H1 (cell line): ENCODE measurements at regions not wholly inside any gene's neighbourhood (a gene's known extent, or its start where the extent isn't known, plus 50 kb on each side); places are given as distances from the start of the nearest gene placed in this dataset.

Experiments
- CTCF ChIA-PET: fragments of 300-600 bp; sonication (Branson Sonifier 250); formaldehyde crosslinking; loops from one replicate; lab custom pipeline; 2021; ENCODE audit not compliant: partially characterized antibody; lab: Charles Lee
- POLR2A ChIA-PET: fragments of 300-600 bp; sonication (Branson Sonifier 250); formaldehyde crosslinking; loops from one replicate; lab custom pipeline; 2021; ENCODE audit warnings: inconsistent platforms; ENCODE audit not compliant: partially characterized antibody; lab: Charles Lee
- DNase-seq, 2 experiments: peaks; one replicate each; pipeline versions ENCODE4 v3.0.0 to v3.0.0-alpha.2; 2010 to 2022; ENCODE audit warnings: low spot score in 2 of 2, low read depth in 1 of 2, mixed read lengths in 1 of 2
- FAIRE-seq: peaks from 2 replicates; lab custom pipeline; 2011; peaks lifted over from hg19 to GRCh38; lab: Jason Lieb, UNC
- H2AFZ ChIP-seq: 2 replicates; pipeline ENCODE4 v1.8.1; 2012; ENCODE audit warnings: low read length, inconsistent platforms
- H2AK5ac ChIP-seq: 2 replicates; pipeline ENCODE4 v1.6.1; 2013; ENCODE audit warnings: low read depth, low read length
- H2BK120ac ChIP-seq: replicated peaks from 2 replicates; pipeline ENCODE3; 2013; ENCODE audit warnings: low read depth, low read length, inconsistent platforms
- H2BK12ac ChIP-seq: 2 replicates; pipeline ENCODE4 v1.6.1; 2013; ENCODE audit warnings: low read depth, low read length
- H2BK15ac ChIP-seq: 2 replicates; pipeline ENCODE4 v1.6.1; 2013; ENCODE audit warnings: low read length
- H2BK20ac ChIP-seq: 2 replicates; pipeline ENCODE4 v1.6.1; 2013; ENCODE audit warnings: low read length
- H2BK5ac ChIP-seq: 2 replicates; pipeline ENCODE4 v1.6.1; 2013; ENCODE audit warnings: low read depth, low read length
- H3K14ac ChIP-seq: 2 replicates; pipeline ENCODE4 v1.6.1; 2013; ENCODE audit warnings: inconsistent platforms; ENCODE audit not compliant: insufficient read length
- H3K18ac ChIP-seq: 2 replicates; pipeline ENCODE4 v1.6.1; 2013; ENCODE audit warnings: low read length; ENCODE audit errors: extremely low read depth
- H3K23ac ChIP-seq: 2 replicates; pipeline ENCODE4 v1.6.1; 2013; ENCODE audit warnings: inconsistent platforms; ENCODE audit not compliant: insufficient read length
- H3K23me2 ChIP-seq: 2 replicates; pipeline ENCODE4 v1.6.1; 2013; ENCODE audit warnings: low read depth, low read length
- H3K27ac ChIP-seq: 2 replicates; pipeline ENCODE4 v1.6.1; 2011; ENCODE audit warnings: low read depth, low read length, inconsistent platforms
- H3K27me3 ChIP-seq, 4 experiments: replicated peaks in 1 of 4; 1 replicate in 1 of 4; 2 replicates in 3 of 4; pipeline versions ENCODE4 v1.6.1 to v1.8.1; 2011 to 2013; ENCODE audit warnings: low read length in 3 of 4, mild to moderate bottlenecking in 3 of 4, inconsistent platforms in 2 of 4, mixed read lengths in 2 of 4, moderate library complexity in 1 of 4; ENCODE audit not compliant: control insufficient read depth in 3 of 4, insufficient read depth in 3 of 4; ENCODE audit errors: extremely low read depth in 1 of 4
- H3K36me3 ChIP-seq, 4 experiments: 2 replicates each; pipeline versions ENCODE4 v1.6.1 to v1.8.1; 2011 to 2013; ENCODE audit warnings: mild to moderate bottlenecking in 4 of 4, low read length in 3 of 4, moderate library complexity in 2 of 4, control low read depth in 1 of 4, inconsistent platforms in 1 of 4; ENCODE audit not compliant: insufficient read depth in 4 of 4, control insufficient read depth in 2 of 4
- H3K4ac ChIP-seq: replicated peaks from 2 replicates; pipeline ENCODE3; 2013; ENCODE audit warnings: low read length, low read depth, mixed read lengths, inconsistent platforms; ENCODE audit not compliant: insufficient read length
- H3K4me1 ChIP-seq, 4 experiments: replicated peaks in 1 of 4; 1 replicate in 1 of 4; 2 replicates in 3 of 4; pipeline versions ENCODE4 v1.6.1 to v1.8.1; 2011 to 2013; ENCODE audit warnings: low read length in 3 of 4, inconsistent platforms in 2 of 4, mixed read lengths in 1 of 4; ENCODE audit not compliant: insufficient read depth in 4 of 4, control insufficient read depth in 3 of 4
- H3K4me2 ChIP-seq, 2 experiments: 2 replicates each; pipeline versions ENCODE4 v1.6.1 to v1.8.1; 2011 to 2013; ENCODE audit warnings: low read depth in 2 of 2, low read length in 2 of 2, control low read depth in 1 of 2, inconsistent platforms in 1 of 2, mild to moderate bottlenecking in 1 of 2; ENCODE audit not compliant: insufficient read depth in 1 of 2
- H3K4me3 ChIP-seq, 4 experiments: fragments of 200-600, 300-600 bp in 1 of 4; sonication (generic), shearing (Covaris generic), sonication (Bioruptor Twin) in 1 of 4; 2 replicates each; pipeline versions ENCODE4 v1.5.1 to v1.8.1; 2011 to 2016; ENCODE audit warnings: low read length in 4 of 4, low read depth in 3 of 4, control low read depth in 2 of 4, inconsistent platforms in 2 of 4, mild to moderate bottlenecking in 2 of 4, mixed read lengths in 1 of 4, moderate library complexity in 1 of 4; ENCODE audit not compliant: insufficient read depth in 2 of 4; ENCODE audit errors: extremely low read depth in 1 of 4
- H3K56ac ChIP-seq: replicated peaks from 2 replicates; pipeline ENCODE3; 2013; ENCODE audit warnings: low read depth, mild to moderate bottlenecking, mixed read lengths, low read length, inconsistent platforms; ENCODE audit not compliant: insufficient read length
- H3K79me1 ChIP-seq: 2 replicates; pipeline ENCODE4 v1.6.1; 2013; ENCODE audit warnings: low read depth, low read length, control low read depth
- H3K79me2 ChIP-seq, 2 experiments: 2 replicates each; pipeline versions ENCODE4 v1.6.1 to v1.8.1; 2012 to 2013; ENCODE audit warnings: low read length in 2 of 2, mild to moderate bottlenecking in 2 of 2, inconsistent platforms in 1 of 2; ENCODE audit not compliant: insufficient read depth in 2 of 2, control insufficient read depth in 1 of 2
- H3K9ac ChIP-seq, 4 experiments: replicated peaks in 1 of 4; 1 replicate in 1 of 4; 2 replicates in 3 of 4; pipeline versions ENCODE4 v1.6.1 to v1.8.1; 2011 to 2013; ENCODE audit warnings: low read depth in 3 of 4, low read length in 3 of 4, control low read depth in 2 of 4, mild to moderate bottlenecking in 2 of 4, moderate library complexity in 2 of 4, inconsistent platforms in 1 of 4; ENCODE audit errors: extremely low read depth in 1 of 4
- H3K9me3 ChIP-seq, 2 experiments: 2 replicates each; pipeline versions ENCODE4 v1.6.1 to v1.8.1; 2012 to 2013; ENCODE audit warnings: mild to moderate bottlenecking in 2 of 2, moderate library complexity in 2 of 2, control low read depth in 1 of 2, inconsistent platforms in 1 of 2, low read depth in 1 of 2, low read length in 1 of 2, mixed read lengths in 1 of 2; ENCODE audit not compliant: insufficient read depth in 2 of 2
- H4K20me1 ChIP-seq, 2 experiments: replicated peaks in 1 of 2; 2 replicates each; pipeline versions ENCODE3 to v1.8.1; 2011 to 2013; ENCODE audit warnings: inconsistent platforms in 2 of 2, low read length in 2 of 2, mild to moderate bottlenecking in 1 of 2; ENCODE audit not compliant: insufficient read depth in 2 of 2, control insufficient read depth in 1 of 2
- H4K5ac ChIP-seq: 2 replicates; pipeline ENCODE4 v1.6.1; 2013; ENCODE audit warnings: low read length, low read depth, mixed read lengths, inconsistent platforms; ENCODE audit not compliant: insufficient read length
- H4K8ac ChIP-seq: 2 replicates; pipeline ENCODE4 v1.8.0; 2013; ENCODE audit warnings: mild to moderate bottlenecking, moderate library complexity, low read length, inconsistent platforms; ENCODE audit not compliant: insufficient read depth; ENCODE audit errors: extremely low read depth
- H4K91ac ChIP-seq: replicated peaks from 2 replicates; pipeline ENCODE3; 2013; ENCODE audit warnings: low read length, mixed read lengths, inconsistent platforms; ENCODE audit not compliant: insufficient read length
- EGR1 ChIP-seq: IDR thresholded peaks from 2 replicates; pipeline ENCODE4 v1.6.1; 2011; ENCODE audit warnings: low read depth, low read length, borderline replicate concordance
- POLR2A ChIP-seq, 2 experiments: IDR thresholded peaks; 1 replicate in 1 of 2; 2 replicates in 1 of 2; pipeline ENCODE4 v1.6.1; 2011; ENCODE audit warnings: low read depth in 2 of 2, low read length in 2 of 2, mild to moderate bottlenecking in 2 of 2; ENCODE audit errors: control extremely low read depth in 1 of 2
- SIRT6 ChIP-seq: IDR thresholded peaks from one replicate; pipeline ENCODE4 v1.7.1; 2012; ENCODE audit warnings: low read length, inconsistent platforms
- SP1 ChIP-seq: IDR thresholded peaks from 2 replicates; pipeline ENCODE4 v1.6.1; 2011; ENCODE audit warnings: low read depth, low read length
- SRF ChIP-seq: IDR thresholded peaks from 2 replicates; pipeline ENCODE4 v1.6.1; 2011; ENCODE audit warnings: mild to moderate bottlenecking, low read depth, low read length, moderate library complexity

GRCh38 chr2:125561302-125561701 lies 1094.7 kb upstream of the GYPC start (continued):
- TF ChIP-seq SP1, result no peak
- no peak for TF ChIP-seq POLR2A (IDR thresholded peaks at IDR 0.05; ENCODE audit: control extremely low read depth in 1 of 2, low read depth in 2 of 2, low read length in 2 of 2)
- no peak for TF ChIP-seq EGR1

GRCh38 chr2:125562924-125563323 lies 1093.0 kb upstream of the GYPC start:
- Histone ChIP-seq H3K4me1 (no peaks in the 10 kb centered on the region), H3K4ac (no peak overlapping the region), H2BK12ac (no peak overlapping the region), H3K36me3 (no peaks in the 10 kb centered on the region), H2BK20ac (no peak overlapping the region), H3K9me3 (no peaks in the 10 kb centered on the region; a peak in 1 of 4 replicates), H2AFZ (no peak overlapping the region), H3K79me1 (no peaks in the 10 kb centered on the region), H2BK120ac (no peak overlapping the region), H3K27me3 (no peaks in the 10 kb centered on the region), H3K79me2 (no peaks in the 10 kb centered on the region), H2AK5ac (no peak overlapping the region), H3K23ac (no peak overlapping the region), H3K23me2 (no peaks in the 10 kb centered on the region), H4K8ac (no peak overlapping the region), H4K20me1 (no peaks in the 10 kb centered on the region), H3K4me3 (no peak overlapping the region), H2BK5ac (no peak overlapping the region), H3K18ac (no peak overlapping the region), H2BK15ac (no peak overlapping the region), H4K5ac (no peak overlapping the region), H3K56ac (no peak overlapping the region), H3K9ac (no peak overlapping the region), H3K14ac (no peak overlapping the region), H3K4me2 (no peak overlapping the region), H4K91ac (no peak overlapping the region), H3K27ac (no peak overlapping the region)
- FAIRE-seq (no peak), DNase-seq (no peak)
- ChIA-PET POLR2A (no interaction called here), CTCF (no interaction called here)
- TF ChIP-seq SIRT6, result no peak
- no peak for TF ChIP-seq SRF
